Coronary artery (tissue), 2 donors: ENCODE measurements at regions not wholly inside any gene's neighbourhood (a gene's known extent, or its start where the extent isn't known, plus 50 kb on each side); places are given as distances from the start of the nearest gene placed in this dataset.

ENCODE experiments used
- DNase-seq: peaks from one replicate; pipeline ENCODE4 v3.0.0-alpha.2; 2017; ENCODE audit warnings: low spot score
- H3K27ac ChIP-seq, 2 donors: fragments of 200-600 bp; sonication (generic); one replicate each; pipeline ENCODE4 v1.5.1; 2016 to 2019
- H3K4me3 ChIP-seq: fragments of 200-600 bp; sonication (generic); 2 replicates; pipeline ENCODE4 v1.5.1; 2016; ENCODE audit warnings: mild to moderate bottlenecking, moderate library complexity
- CTCF ChIP-seq: fragments of 200-600 bp; sonication (generic); IDR thresholded peaks from one replicate; pipeline ENCODE4 v1.5.1; 2019; ENCODE audit warnings: antibody characterized with exemption

GRCh38 chr10:9596368-9596920 lies 1421.2 kb upstream of the CELF2 start:
- TF ChIP-seq CTCF = no peak
- DNase-seq = no peak
- Histone ChIP-seq H3K27ac (no peak overlapping the region), H3K4me3 (no peak overlapping the region)

- no peak overlapping the region for H3K4me3 ChIP-seq
- DNase-seq = no peak
- H3K27ac ChIP-seq = no peak overlapping the region
- TF ChIP-seq CTCF = no peak
Observed at GRCh38 chr10:9602998-9603397, 1414.7 kb upstream of the CELF2 start.

- no peak overlapping the region for H3K27ac ChIP-seq
- DNase-seq = no peak
- no peak overlapping the region for H3K4me3 ChIP-seq
- no peak for TF ChIP-seq CTCF
Observed at GRCh38 chr10:9603972-9604371, 1413.7 kb upstream of the CELF2 start.

- no peak for TF ChIP-seq CTCF
- H3K27ac ChIP-seq = no peak overlapping the region
Observed at GRCh38 chr10:9605231-9605630, 1412.4 kb upstream of the CELF2 start.

GRCh38 chr10:9608602-9609001 lies 1409.1 kb upstream of the CELF2 start:
- Histone ChIP-seq H3K4me3 (no peak overlapping the region), H3K27ac (no peak overlapping the region)
- DNase-seq = no peak
- peak; percentile 12 for TF ChIP-seq CTCF

More at GRCh38 chr10:9605231-9605630, 1412.4 kb upstream of the CELF2 start:
- H3K4me3 ChIP-seq = no peak overlapping the region
- no peak for DNase-seq

DNA sequence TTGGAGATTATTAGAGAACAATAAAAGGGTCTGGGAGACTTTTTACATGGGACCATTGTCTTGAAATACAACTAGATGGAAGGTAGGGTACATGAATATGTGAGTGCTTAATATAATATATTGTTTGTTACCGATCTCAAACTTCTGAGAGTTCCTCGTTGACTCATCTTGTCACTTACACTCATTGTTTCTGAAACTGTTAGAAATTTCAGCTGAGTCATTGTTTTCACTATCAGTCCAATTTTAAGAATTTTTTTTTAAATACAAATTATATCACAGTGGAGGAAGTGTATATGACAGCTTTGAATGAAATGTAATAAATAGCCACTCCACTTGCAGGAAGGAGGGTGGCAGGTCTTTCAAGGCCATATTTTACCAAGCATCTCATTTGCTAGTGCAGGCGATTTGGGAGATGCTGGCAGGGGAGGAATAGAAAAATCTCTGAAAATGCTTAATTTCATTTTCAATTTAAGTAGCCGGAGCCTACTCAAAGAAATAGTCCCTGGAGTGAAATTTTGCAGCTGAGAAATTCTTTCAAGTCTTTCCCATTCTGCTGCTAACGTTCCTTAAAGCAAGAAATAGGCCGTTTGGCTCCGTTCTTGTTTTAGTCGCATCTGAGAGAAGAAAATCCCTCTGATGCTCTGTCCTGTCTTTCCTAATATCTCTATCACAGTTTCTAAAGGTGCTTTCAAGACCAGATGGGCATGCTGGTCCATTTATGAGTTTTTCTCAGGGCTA lies 1404.2 kb upstream of the CELF2 start:
- H3K4me3 ChIP-seq = no peak overlapping the region
- no peak for DNase-seq
- no peak for TF ChIP-seq CTCF
- H3K27ac ChIP-seq = no peak overlapping the region

DNA sequence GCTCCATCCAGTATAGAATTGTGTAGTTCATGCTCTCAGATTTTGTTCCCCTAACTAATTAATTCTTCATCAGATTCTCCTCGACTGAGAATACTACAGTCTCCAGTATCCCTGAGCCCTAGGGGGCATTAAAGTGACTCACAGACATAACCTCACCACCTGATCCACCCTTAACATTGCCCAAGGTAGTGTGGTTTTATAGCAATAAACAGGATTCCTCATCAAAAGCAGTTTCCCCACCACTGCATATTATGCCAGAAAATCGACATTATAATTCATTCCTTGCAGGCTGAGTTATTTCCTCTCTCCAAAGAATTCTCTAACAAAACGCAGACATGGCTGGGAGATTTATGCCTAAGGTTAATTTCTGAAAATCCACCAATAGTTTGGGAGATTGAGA lies 1402.5 kb upstream of the CELF2 start:
- DNase-seq = no peak
- H3K4me3 ChIP-seq = no peak overlapping the region
- no peak overlapping the region for H3K27ac ChIP-seq
- no peak for TF ChIP-seq CTCF
